GM10266 (cell line): ENCODE measurements at regions not wholly inside any gene's neighbourhood (a gene's known extent, or its start where the extent isn't known, plus 50 kb on each side); places are given as distances from the start of the nearest gene placed in this dataset.

ENCODE experiments used
- DNase-seq: peaks from one replicate; pipeline ENCODE4 v3.0.0; 2012; ENCODE audit errors: extremely low spot score
- CTCF ChIP-seq: IDR thresholded peaks from 2 replicates; pipeline ENCODE4 v1.5.1; 2012; ENCODE audit warnings: mild to moderate bottlenecking, low read depth; ENCODE audit not compliant: control insufficient read depth, insufficient read depth; ENCODE audit errors: missing control alignments

GRCh38 chrX:68995780-68996551, 167.1 kb downstream of the EFNB1 start:
- TF ChIP-seq CTCF: no peak

GRCh38 chrX:68995386-68995779, 166.6 kb downstream of the EFNB1 start:
- DNase-seq: no peak
- no peak for TF ChIP-seq CTCF

More at GRCh38 chrX:68995780-68996551, 167.1 kb downstream of the EFNB1 start:
- no peak for DNase-seq

- TF ChIP-seq CTCF: no peak
- DNase-seq: no peak
Measured at GRCh38 chrX:68994891-68995255, 166.1 kb downstream of the EFNB1 start.

DNA sequence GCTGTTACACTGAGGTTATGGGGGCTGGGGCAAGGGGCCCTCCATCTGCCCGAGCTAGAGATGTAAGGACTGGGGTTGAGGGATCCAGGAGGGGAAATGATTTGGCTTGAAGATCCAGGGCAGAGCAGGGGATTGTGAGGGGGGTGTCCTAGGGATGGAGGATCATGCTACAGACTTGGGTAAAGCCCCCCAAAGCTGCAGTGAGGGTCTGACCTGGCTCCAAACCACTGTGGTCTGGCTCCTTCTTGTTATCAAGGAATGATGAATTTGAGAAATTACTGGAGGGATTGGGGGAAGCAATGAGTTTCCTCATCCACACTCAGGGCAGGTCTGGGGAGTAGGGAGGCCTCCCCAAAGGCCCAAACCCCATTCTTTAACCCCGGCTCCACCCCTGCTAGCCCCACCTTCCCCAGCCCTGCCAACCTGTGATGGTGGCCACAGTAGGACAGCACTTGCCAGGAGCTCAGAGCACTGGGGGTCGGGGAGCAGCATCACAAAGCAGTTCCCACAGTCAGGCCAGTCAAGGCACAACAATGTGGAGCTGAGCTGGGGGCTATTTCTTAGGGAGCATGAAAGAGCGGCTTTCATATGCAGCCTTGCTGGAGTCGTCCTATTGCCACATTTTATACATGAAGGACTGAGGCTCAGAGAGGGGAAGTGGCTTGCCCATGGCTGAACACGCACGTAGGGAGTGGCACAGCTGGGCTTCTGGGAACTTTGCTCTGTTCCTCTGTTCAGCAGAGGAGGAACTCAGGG, 165.5 kb downstream of the EFNB1 start:
- no peak for TF ChIP-seq CTCF
- no peak for DNase-seq

GRCh38 chrX:68992821-68993397, 164.1 kb downstream of the EFNB1 start:
- DNase-seq: no peak
- no peak for TF ChIP-seq CTCF

- no peak for TF ChIP-seq CTCF
- no peak for DNase-seq
Measured at GRCh38 chrX:68991691-68992345, 163.0 kb downstream of the EFNB1 start.
